ENCODE measurements at regions not wholly inside any gene's neighbourhood (a gene's known extent, or its start where the extent isn't known, plus 50 kb on each side); places are given as distances from the start of the nearest gene placed in this dataset.

DNA sequence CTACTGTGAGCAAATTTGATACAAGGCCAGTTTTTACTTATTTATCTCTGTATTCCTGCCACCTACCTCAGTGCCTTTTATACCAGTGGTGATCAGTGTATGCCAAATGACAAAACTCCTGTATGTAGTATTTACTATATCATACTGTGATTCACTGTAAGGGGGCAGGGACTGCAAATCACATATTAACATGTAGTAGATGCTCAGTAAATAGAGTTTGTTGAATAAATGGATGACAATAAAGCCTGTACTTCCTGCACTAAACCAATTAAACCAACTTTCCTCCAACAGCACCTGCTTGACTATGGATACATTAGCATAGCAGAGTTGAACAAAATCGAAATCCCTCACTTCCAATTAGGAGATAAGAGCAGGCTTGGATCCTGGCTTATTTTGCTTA is 73.3 kb upstream of the C1orf87 start:
- no peaks in the 10 kb centered on the region for H3K9me3 ChIP-seq
- H3K27ac ChIP-seq, result no peak overlapping the region
- TF ChIP-seq POLR2AphosphoS5 (IDR thresholded peaks at IDR 0.05), result no peak
- TF ChIP-seq, protein P1, sequence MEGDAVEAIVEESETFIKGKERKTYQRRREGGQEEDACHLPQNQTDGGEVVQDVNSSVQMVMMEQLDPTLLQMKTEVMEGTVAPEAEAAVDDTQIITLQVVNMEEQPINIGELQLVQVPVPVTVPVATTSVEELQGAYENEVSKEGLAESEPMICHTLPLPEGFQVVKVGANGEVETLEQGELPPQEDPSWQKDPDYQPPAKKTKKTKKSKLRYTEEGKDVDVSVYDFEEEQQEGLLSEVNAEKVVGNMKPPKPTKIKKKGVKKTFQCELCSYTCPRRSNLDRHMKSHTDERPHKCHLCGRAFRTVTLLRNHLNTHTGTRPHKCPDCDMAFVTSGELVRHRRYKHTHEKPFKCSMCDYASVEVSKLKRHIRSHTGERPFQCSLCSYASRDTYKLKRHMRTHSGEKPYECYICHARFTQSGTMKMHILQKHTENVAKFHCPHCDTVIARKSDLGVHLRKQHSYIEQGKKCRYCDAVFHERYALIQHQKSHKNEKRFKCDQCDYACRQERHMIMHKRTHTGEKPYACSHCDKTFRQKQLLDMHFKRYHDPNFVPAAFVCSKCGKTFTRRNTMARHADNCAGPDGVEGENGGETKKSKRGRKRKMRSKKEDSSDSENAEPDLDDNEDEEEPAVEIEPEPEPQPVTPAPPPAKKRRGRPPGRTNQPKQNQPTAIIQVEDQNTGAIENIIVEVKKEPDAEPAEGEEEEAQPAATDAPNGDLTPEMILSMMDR (IDR thresholded peaks at IDR 0.05), result no peak
- no peak for TF ChIP-seq EP300 (IDR thresholded peaks at IDR 0.05)
- TF ChIP-seq POLR2A (IDR thresholded peaks at IDR 0.05), result no peak
- no peaks in the 10 kb centered on the region for H3K4me1 ChIP-seq
- DNase-seq, result no peak
- no peaks in the 10 kb centered on the region for H3K36me3 ChIP-seq
- no peak overlapping the region for H3K4me3 ChIP-seq
- 18 to 54% methylated on average over 1 of the region's 1 CpG for WGBS, 2 donors
- H3K27me3 ChIP-seq, result no peaks in the 10 kb centered on the region
- intact Hi-C loops (cut with DNase I), result no loop called here

DNA sequence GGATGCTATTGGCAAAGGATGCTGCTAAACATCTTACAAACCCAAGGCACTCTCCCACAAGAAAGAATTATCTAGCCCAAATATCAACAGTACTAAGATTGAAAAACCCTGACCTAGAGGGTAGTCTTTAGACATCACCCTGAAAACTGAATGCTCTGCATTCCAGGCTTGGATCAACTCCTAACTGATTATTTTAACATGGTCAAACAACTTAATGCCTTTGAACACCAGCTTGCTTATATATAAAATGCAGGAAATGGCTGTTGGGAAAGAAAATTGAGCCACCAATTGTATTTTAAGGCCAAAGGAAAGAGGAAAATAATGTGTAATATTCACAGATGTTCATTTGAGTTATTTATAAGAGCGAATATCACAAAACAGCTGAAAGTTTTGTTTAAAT is 72.2 kb upstream of the C1orf87 start:
- intact Hi-C loops (cut with DNase I), result no loop called here
- H3K9me3 ChIP-seq, result no peaks in the 10 kb centered on the region
- DNase-seq, result no peak

DNA sequence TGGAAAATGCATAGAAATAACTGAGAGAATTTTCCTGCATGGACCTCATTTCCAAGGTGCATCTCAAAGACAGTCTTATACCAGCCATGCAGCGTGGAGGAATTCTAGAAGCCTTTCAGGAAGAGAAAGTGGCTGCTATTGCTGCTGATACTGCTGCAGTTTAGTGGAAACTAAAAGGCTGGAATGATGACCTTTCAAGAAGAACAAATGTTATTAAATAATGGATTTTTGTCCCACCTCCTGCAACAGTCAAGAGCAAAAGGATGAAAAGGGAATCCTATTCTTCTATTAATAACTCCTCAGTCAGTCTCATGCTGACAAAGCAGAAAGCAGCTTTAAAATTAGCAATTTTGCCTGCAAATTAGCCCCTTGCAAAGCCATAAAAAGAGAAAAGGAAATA is 68.2 kb upstream of the C1orf87 start:
- H3K4me3 ChIP-seq, result no peak overlapping the region
- no peaks in the 10 kb centered on the region for H3K4me1 ChIP-seq
- H3K9me3 ChIP-seq, result no peaks in the 10 kb centered on the region
- TF ChIP-seq POLR2AphosphoS5 (IDR thresholded peaks at IDR 0.05), result no peak
- no peak for TF ChIP-seq EP300 (IDR thresholded peaks at IDR 0.05)
- no peak for TF ChIP-seq POLR2A (IDR thresholded peaks at IDR 0.05)
- TF ChIP-seq, protein P1 (IDR thresholded peaks at IDR 0.05), result no peak
- 87 to 89% methylated on average over 1 of the region's 1 CpG for WGBS, 2 donors
- no peak for DNase-seq
- H3K27ac ChIP-seq, result no peak overlapping the region
- H3K27me3 ChIP-seq, result no peaks in the 10 kb centered on the region
- no peaks in the 10 kb centered on the region for H3K36me3 ChIP-seq
- intact Hi-C loops (cut with DNase I), result no loop called here

More for the DNA sequence above, 72.2 kb upstream of the C1orf87 start:
- Histone ChIP-seq H3K36me3 (no peaks in the 10 kb centered on the region), H3K27me3 (no peaks in the 10 kb centered on the region), H3K4me1 (no peaks in the 10 kb centered on the region), H3K27ac (no peak overlapping the region), H3K4me3 (no peak overlapping the region)
- WGBS, 2 donors, result 82 to 90% methylated on average over 1 of the region's 1 CpG
- TF ChIP-seq POLR2A (IDR thresholded peaks at IDR 0.05) (no peak), EP300 (IDR thresholded peaks at IDR 0.05) (no peak), POLR2AphosphoS5 (IDR thresholded peaks at IDR 0.05) (no peak)
- TF ChIP-seq, protein P1 (IDR thresholded peaks at IDR 0.05), result no peak

DNA sequence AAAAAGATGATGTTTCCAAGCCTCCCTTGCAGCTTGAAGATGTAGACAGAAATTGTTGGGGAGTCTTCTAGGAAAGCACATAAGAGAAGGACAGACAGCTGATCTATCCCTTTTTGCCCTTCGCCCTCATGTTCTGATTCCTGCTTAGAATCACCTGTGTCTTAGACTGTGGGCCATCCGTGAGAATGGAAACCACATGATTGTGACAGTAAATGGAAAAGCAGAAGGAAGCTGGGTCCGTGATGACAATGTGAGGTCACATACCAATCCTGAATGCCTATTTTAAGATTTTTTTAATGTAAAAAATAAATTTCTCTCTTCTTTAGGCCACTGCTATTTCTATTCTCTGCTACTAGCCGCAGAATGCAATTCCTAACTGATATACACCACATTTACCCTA is 67.7 kb upstream of the C1orf87 start:
- Histone ChIP-seq H3K4me3 (no peak overlapping the region), H3K36me3 (no peaks in the 10 kb centered on the region), H3K4me1 (no peaks in the 10 kb centered on the region), H3K27me3 (no peaks in the 10 kb centered on the region), H3K27ac (no peak overlapping the region), H3K9me3 (no peaks in the 10 kb centered on the region)
- whole genome bisulfite sequencing, 2 donors, result 78 to 93% methylated on average over 4 of the region's 4 CpGs
- intact Hi-C loops (cut with DNase I), result no loop called here
- TF ChIP-seq POLR2A (IDR thresholded peaks at IDR 0.05) (no peak), POLR2AphosphoS5 (IDR thresholded peaks at IDR 0.05) (no peak), EP300 (IDR thresholded peaks at IDR 0.05) (no peak)
- TF ChIP-seq, protein P1 (IDR thresholded peaks at IDR 0.05), result no peak
- no peak for DNase-seq

DNA sequence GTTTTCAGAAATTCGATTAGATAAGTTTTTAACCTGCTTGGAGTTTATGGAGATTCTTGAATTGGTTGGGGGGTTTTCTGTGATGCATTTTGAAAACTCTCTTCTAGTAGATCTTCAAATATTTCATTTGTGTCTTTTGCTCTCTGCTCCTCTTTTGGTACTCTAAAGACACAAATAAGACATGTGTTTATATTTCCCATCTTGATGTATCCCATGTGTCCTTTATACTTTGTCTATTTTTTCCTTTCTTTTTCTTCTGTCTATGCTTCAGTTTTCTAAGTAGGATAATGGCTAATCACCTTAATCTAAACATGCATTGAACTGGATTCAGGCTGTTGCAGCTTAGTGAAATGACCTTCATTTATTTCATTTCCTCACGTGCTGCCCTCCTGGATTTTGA is 63.8 kb upstream of the C1orf87 start:
- H3K27me3 ChIP-seq, result no peaks in the 10 kb centered on the region
- H3K9me3 ChIP-seq, result no peaks in the 10 kb centered on the region
- peaks cover 0 to 10% (median 4%) of the 10 kb centered on the region in 4 donors for H3K4me1 ChIP-seq
- WGBS, 2 donors, result 43 to 46% methylated on average over 2 of the region's 2 CpGs
- no peaks in the 10 kb centered on the region for H3K36me3 ChIP-seq
- no peak for TF ChIP-seq EP300 (IDR thresholded peaks at IDR 0.05)
- TF ChIP-seq POLR2A (IDR thresholded peaks at IDR 0.05), result no peak
- TF ChIP-seq, protein P1 (IDR thresholded peaks at IDR 0.05), result no peak
- TF ChIP-seq POLR2AphosphoS5 (IDR thresholded peaks at IDR 0.05), result no peak
- no peak overlapping the region for H3K4me3 ChIP-seq
- no peak for DNase-seq
- intact Hi-C loops (cut with DNase I), result no loop called here
- no peak overlapping the region for H3K27ac ChIP-seq
